T-cell (primary cell): ENCODE measurements at regions not wholly inside any gene's neighbourhood (a gene's known extent, or its start where the extent isn't known, plus 50 kb on each side); places are given as distances from the start of the nearest gene placed in this dataset.
"Not testable (repeated sequence)": the region's sequence is repeated elsewhere in the genome, so short reads cannot be mapped to it uniquely, and the experiment has no call there.

Experiments used
- ATAC-seq, 4 experiments: fragments of 200-7000 bp in 3 of 4; fragments of 150-1000 bp in 1 of 4; cut with Tn5 transposase; replicated peaks in 1 of 4; 1 replicate in 3 of 4; 2 replicates in 1 of 4; pipeline ENCODE4 v1.10.0; 2021; ENCODE audit warnings: moderate library complexity in 3 of 4, mild to moderate bottlenecking in 2 of 4, moderate number of reproducible peaks in 1 of 4
- CTCF ChIA-PET, 2 donors: fragments of 300-600 bp; sonication (Branson Sonifier 250); formaldehyde crosslinking; loops; one replicate each; lab custom pipeline; 2022; ENCODE audit warnings: antibody characterized with exemption in 2 of 2; lab: Charles Lee
- POLR2A ChIA-PET, 2 donors: fragments of 300-600 bp; sonication (Branson Sonifier 250); formaldehyde crosslinking; loops; one replicate each; lab custom pipeline; 2022; ENCODE audit warnings: antibody characterized with exemption in 2 of 2; lab: Charles Lee
- DNase-seq, 35 experiments: peaks; one replicate each; pipeline versions ENCODE4 v3.0.0 to v3.0.0-alpha.2; 2013 to 2023
- H3K27ac ChIP-seq: one replicate; pipeline ENCODE4 v1.5.1; 2013; ENCODE audit warnings: low read length
- H3K27me3 ChIP-seq, 2 experiments: replicated peaks in 1 of 2; 1 replicate in 1 of 2; 2 replicates in 1 of 2; pipeline versions ENCODE4 v1.6.1 to v1.7.0; 2013; ENCODE audit warnings: low read length in 1 of 2, mixed read lengths in 1 of 2; ENCODE audit not compliant: control insufficient read depth in 2 of 2, insufficient read depth in 2 of 2; ENCODE audit errors: extremely low read depth in 1 of 2
- H3K36me3 ChIP-seq, 2 donors: 1 replicate in 1 of 2; 2 replicates in 1 of 2; pipeline versions ENCODE4 v1.6.1 to v1.7.0; 2013; ENCODE audit warnings: low read length in 1 of 2; ENCODE audit not compliant: control insufficient read depth in 2 of 2, insufficient read depth in 1 of 2; ENCODE audit errors: extremely low read depth in 1 of 2
- H3K4me1 ChIP-seq, 2 experiments: 1 replicate in 1 of 2; 2 replicates in 1 of 2; pipeline versions ENCODE4 v1.6.1 to v1.7.0; 2013; ENCODE audit warnings: low read length in 2 of 2, mixed read lengths in 1 of 2; ENCODE audit not compliant: insufficient read depth in 2 of 2, control insufficient read depth in 1 of 2; ENCODE audit errors: extremely low read depth in 1 of 2
- H3K4me3 ChIP-seq, 2 donors: 1 replicate in 1 of 2; 2 replicates in 1 of 2; pipeline versions ENCODE4 v1.5.1 to v1.7.0; 2013; ENCODE audit warnings: mild to moderate bottlenecking in 2 of 2, low read length in 1 of 2, moderate library complexity in 1 of 2; ENCODE audit not compliant: control insufficient read depth in 1 of 2; ENCODE audit errors: extremely low read depth in 1 of 2
- H3K9me3 ChIP-seq: 2 replicates; pipeline ENCODE4 v1.7.0; 2013
- H3K27ac Mint-ChIP-seq, 2 donors: one replicate each; pipeline ENCODE4 v1.8.0; 2020 to 2021; ENCODE audit warnings: mild to moderate bottlenecking in 2 of 2, mixed read lengths in 2 of 2
- H3K27me3 Mint-ChIP-seq, 2 donors: one replicate each; pipeline ENCODE4 v1.8.0; 2021 to 2022; ENCODE audit warnings: mixed read lengths in 2 of 2
- H3K36me3 Mint-ChIP-seq: one replicate; pipeline ENCODE4 v1.8.0; 2021; ENCODE audit warnings: mixed read lengths
- H3K4me1 Mint-ChIP-seq, 3 donors: one replicate each; pipeline ENCODE4 v1.8.0; 2020 to 2022; ENCODE audit warnings: mixed read lengths in 3 of 3, mild to moderate bottlenecking in 1 of 3
- H3K4me3 Mint-ChIP-seq, 3 donors: one replicate each; pipeline ENCODE4 v1.8.0; 2020 to 2022; ENCODE audit warnings: mild to moderate bottlenecking in 3 of 3, mixed read lengths in 3 of 3, moderate library complexity in 3 of 3
- H3K9me3 Mint-ChIP-seq, 3 donors: one replicate each; pipeline ENCODE4 v1.8.0; 2020 to 2022; ENCODE audit warnings: mixed read lengths in 3 of 3
- WGBS: methylation state at CpG from one replicate; pipeline ENCODE4 v1.1.5; 2013; ENCODE audit warnings: missing lambda C conversion rate; ENCODE audit not compliant: insufficient coverage; 5-methylcytosine and 5-hydroxymethylcytosine counted together

DNA sequence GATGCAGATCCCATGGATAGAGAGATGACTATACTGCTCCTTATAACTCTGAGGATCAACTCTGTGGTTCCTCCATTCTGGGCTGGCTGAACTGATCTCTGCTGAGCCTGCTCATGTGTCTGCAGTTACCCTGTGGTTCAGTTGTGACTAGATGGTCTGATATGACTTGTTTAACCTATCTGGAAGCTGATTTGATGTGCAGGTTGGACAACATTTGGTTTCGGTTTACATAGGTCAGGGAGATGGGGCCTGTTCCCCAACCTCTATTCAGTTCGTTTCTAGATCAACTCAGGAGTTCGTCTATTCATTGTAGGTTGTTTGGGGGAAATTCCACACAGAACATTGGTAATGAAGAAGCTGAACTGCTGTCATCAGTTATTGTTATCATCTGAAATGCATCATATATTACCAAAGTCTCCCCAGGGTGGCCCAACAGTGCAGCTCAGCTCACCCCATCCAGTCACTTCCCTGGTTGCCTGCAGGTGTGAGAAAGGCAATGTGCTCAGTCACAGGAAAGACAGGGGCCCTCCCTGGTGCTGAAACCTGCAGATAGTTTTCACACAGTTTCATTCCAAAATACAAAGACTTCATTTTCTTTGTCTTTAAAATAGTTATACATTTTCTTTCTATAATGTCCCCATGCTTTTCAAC lies 415.0 kb downstream of the RPIA start:
- H3K4me1 Mint-ChIP-seq, DNase-seq, H3K27ac Mint-ChIP-seq, H3K4me1 ChIP-seq, H3K27me3 ChIP-seq, CTCF ChIA-PET, H3K4me3 ChIP-seq, H3K9me3 ChIP-seq, POLR2A ChIA-PET, H3K27me3 Mint-ChIP-seq, H3K4me3 Mint-ChIP-seq, H3K36me3 Mint-ChIP-seq, H3K36me3 ChIP-seq, H3K27ac ChIP-seq, H3K9me3 Mint-ChIP-seq, ATAC-seq: not testable (repeated sequence)
- no CpG with 5 or more reads among the region's 3 CpGs for WGBS

- H3K4me1 Mint-ChIP-seq, H3K4me1 ChIP-seq, H3K36me3 Mint-ChIP-seq, POLR2A ChIA-PET, ATAC-seq, H3K27ac Mint-ChIP-seq, H3K9me3 ChIP-seq, DNase-seq, H3K36me3 ChIP-seq, H3K4me3 ChIP-seq, H3K9me3 Mint-ChIP-seq, H3K4me3 Mint-ChIP-seq, H3K27me3 ChIP-seq, H3K27me3 Mint-ChIP-seq, H3K27ac ChIP-seq: not testable (repeated sequence)
- CTCF ChIA-PET = interaction anchor here in 1 of 2 donors (0.6 kb wide), 1 partner anchor 437 kb away, joined by 3 read pairs; no protein-coding TSS in a partner anchor
- WGBS = no CpG with 5 or more reads among the region's 1 CpG
Observed at GRCh38 chr2:89112434-89112833, 421.0 kb downstream of the RPIA start.

GRCh38 chr2:89113286-89113685 lies 421.8 kb downstream of the RPIA start:
- CTCF ChIA-PET, H3K27ac ChIP-seq, H3K27ac Mint-ChIP-seq, H3K9me3 Mint-ChIP-seq, H3K4me1 ChIP-seq, H3K4me3 ChIP-seq, H3K4me3 Mint-ChIP-seq, H3K4me1 Mint-ChIP-seq, ATAC-seq, POLR2A ChIA-PET, H3K36me3 Mint-ChIP-seq, H3K36me3 ChIP-seq, H3K27me3 ChIP-seq, H3K27me3 Mint-ChIP-seq, H3K9me3 ChIP-seq, DNase-seq: not testable (repeated sequence)

- H3K4me1 Mint-ChIP-seq, H3K36me3 ChIP-seq, H3K4me1 ChIP-seq, H3K36me3 Mint-ChIP-seq, POLR2A ChIA-PET, DNase-seq, H3K4me3 Mint-ChIP-seq, H3K9me3 ChIP-seq, ATAC-seq, H3K27me3 ChIP-seq, H3K27ac ChIP-seq, CTCF ChIA-PET, H3K9me3 Mint-ChIP-seq, H3K4me3 ChIP-seq, H3K27ac Mint-ChIP-seq, H3K27me3 Mint-ChIP-seq: not testable (repeated sequence)
Observed at GRCh38 chr2:89129440-89129839, 438.0 kb downstream of the RPIA start.

DNA sequence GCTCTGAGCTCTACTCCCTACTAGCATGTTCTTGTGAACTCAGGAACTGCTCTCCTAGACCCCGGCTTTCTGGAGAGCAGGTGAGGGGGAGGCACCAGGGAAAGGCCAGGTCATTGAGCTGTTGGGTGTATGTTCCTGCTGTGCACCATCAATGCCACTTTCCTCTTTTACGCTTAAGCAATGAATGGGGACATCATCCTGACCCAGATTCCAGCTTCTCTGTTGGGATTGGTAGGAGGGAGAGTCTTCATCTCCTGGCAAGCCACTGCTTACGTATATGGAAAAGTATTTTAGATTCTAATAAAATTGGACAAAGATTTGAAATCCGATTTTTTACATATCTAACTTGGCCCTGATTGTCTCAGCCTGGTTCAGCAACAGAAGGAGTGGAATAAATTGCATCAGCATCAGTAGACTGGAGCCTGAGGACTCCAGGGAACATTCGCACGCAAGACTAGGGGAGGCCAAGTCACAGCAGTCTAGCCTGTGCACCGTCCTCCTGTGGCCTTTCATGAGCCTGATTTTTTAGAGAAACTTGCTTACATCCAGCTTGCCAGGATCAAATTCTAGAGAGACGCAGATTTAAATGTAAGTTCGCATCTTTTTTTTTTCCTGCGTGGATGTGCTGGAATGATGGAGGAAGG lies 439.3 kb downstream of the RPIA start:
- H3K36me3 Mint-ChIP-seq, H3K9me3 Mint-ChIP-seq, H3K27me3 Mint-ChIP-seq, H3K27ac ChIP-seq, H3K4me1 Mint-ChIP-seq, H3K4me3 Mint-ChIP-seq, H3K27me3 ChIP-seq, H3K27ac Mint-ChIP-seq, ATAC-seq, H3K9me3 ChIP-seq, POLR2A ChIA-PET, DNase-seq, H3K36me3 ChIP-seq, H3K4me3 ChIP-seq, CTCF ChIA-PET, H3K4me1 ChIP-seq: not testable (repeated sequence)
- 84% methylated on average over 3 of the region's 10 CpGs for WGBS

DNA sequence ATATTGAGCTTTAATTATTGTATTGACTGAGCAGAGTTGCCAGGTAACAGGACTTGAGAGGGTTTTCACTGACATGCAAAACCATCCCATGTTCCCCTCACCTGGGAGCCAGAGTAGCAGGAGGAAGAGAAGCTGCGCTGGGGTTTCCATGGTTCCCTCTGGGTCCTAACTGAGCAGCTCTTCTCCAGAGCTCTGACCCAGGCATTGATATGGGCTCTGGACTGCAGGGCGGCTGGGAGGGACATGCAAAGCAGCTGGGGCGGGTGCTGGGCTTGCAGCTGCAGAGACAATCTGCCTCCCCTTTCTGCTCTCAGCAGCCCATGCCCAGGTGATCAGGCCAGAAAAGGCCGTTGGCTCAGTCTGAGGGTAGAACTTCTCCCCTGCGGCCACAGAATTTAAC lies 451.5 kb downstream of the RPIA start:
- H3K27me3 ChIP-seq, H3K36me3 ChIP-seq, CTCF ChIA-PET, H3K9me3 ChIP-seq, H3K27me3 Mint-ChIP-seq, POLR2A ChIA-PET, ATAC-seq, H3K27ac ChIP-seq, H3K4me3 ChIP-seq, H3K27ac Mint-ChIP-seq, H3K4me3 Mint-ChIP-seq, H3K4me1 ChIP-seq, H3K36me3 Mint-ChIP-seq, H3K4me1 Mint-ChIP-seq, DNase-seq, H3K9me3 Mint-ChIP-seq: not testable (repeated sequence)
- 39% methylated on average over 2 of the region's 5 CpGs for WGBS

DNA sequence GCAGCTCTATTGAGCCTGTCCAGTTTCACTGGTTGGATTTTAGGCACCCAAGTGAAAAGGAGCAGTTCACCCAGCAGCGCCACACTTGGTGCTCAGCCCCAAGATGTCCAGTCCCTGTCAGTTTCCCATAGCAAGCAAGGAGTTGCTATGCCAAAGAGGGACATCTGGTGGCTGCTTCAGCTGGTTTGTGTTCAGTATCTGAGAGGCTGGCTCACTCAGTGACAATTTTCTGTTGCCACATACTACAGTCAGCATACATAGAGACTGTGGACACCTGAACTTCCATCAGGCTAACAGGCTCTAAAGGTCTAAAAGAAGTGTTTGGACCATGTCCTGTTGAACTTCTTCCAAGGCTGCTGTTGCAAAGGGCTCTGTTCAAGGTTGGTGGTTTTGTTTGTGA lies 453.9 kb downstream of the RPIA start:
- H3K36me3 ChIP-seq, H3K4me1 Mint-ChIP-seq, ATAC-seq, H3K4me3 ChIP-seq, DNase-seq, H3K4me3 Mint-ChIP-seq, CTCF ChIA-PET, H3K27me3 ChIP-seq, POLR2A ChIA-PET, H3K9me3 ChIP-seq, H3K27me3 Mint-ChIP-seq, H3K27ac ChIP-seq, H3K4me1 ChIP-seq, H3K27ac Mint-ChIP-seq, H3K36me3 Mint-ChIP-seq, H3K9me3 Mint-ChIP-seq: not testable (repeated sequence)
- WGBS = 80% methylated on average over 1 of the region's 1 CpG
